WTC11 (cell line): ENCODE measurements at regions not wholly inside any gene's neighbourhood (a gene's known extent, or its start where the extent isn't known, plus 50 kb on each side); places are given as distances from the start of the nearest gene placed in this dataset.

Experiments
- ATAC-seq: fragments of 200-7000 bp; cut with Tn5 transposase; 2 replicates; pipeline ENCODE4 v1.10.0; 2021; ENCODE audit warnings: mild to moderate bottlenecking, moderate library complexity
- CTCF ChIA-PET: fragments of 300-600 bp; sonication (Branson Sonifier 250); formaldehyde crosslinking; loops from one replicate; lab custom pipeline; 2021; ENCODE audit warnings: antibody characterized with exemption; lab: Charles Lee
- POLR2A ChIA-PET: fragments of 350-600 bp; sonication (Branson Sonifier 250); formaldehyde crosslinking; loops from one replicate; lab custom pipeline; 2021; ENCODE audit warnings: antibody characterized with exemption; lab: Charles Lee
- DNase-seq: peaks from one replicate; pipeline ENCODE4 v3.0.0; 2021; ENCODE audit warnings: low spot score
- H3K27ac Mint-ChIP-seq: 2 replicates; pipeline ENCODE4 v1.8.0; 2021; ENCODE audit warnings: mixed read lengths
- H3K27me3 Mint-ChIP-seq: 2 replicates; pipeline ENCODE4 v1.8.0; 2021; ENCODE audit warnings: low read depth, mild to moderate bottlenecking, moderate library complexity, mixed read lengths
- H3K36me3 Mint-ChIP-seq: 2 replicates; pipeline ENCODE4 v1.8.0; 2021; ENCODE audit warnings: mixed read lengths
- H3K4me1 Mint-ChIP-seq: 2 replicates; pipeline ENCODE4 v1.8.0; 2022; ENCODE audit warnings: mixed read lengths
- H3K4me3 Mint-ChIP-seq: 2 replicates; pipeline ENCODE4 v1.8.0; 2021; ENCODE audit warnings: mild to moderate bottlenecking, moderate library complexity, mixed read lengths
- H3K9me3 Mint-ChIP-seq: 2 replicates; pipeline ENCODE4 v1.8.0; 2021; ENCODE audit warnings: mixed read lengths
- ARID4B ChIP-seq: sonication (generic); formaldehyde crosslinking; IDR thresholded peaks from 2 replicates; pipeline ENCODE4 v1.8.0; 2023; ENCODE audit warnings: missing genetic modification reagents, mild to moderate bottlenecking, borderline replicate concordance
- ATF6 ChIP-seq: sonication (generic); formaldehyde crosslinking; IDR thresholded peaks from 2 replicates; pipeline ENCODE4 v1.8.1; 2023; ENCODE audit warnings: mild to moderate bottlenecking, missing genetic modification reagents
- CTCF ChIP-seq: fragments of 200-600 bp; IDR thresholded peaks from 2 replicates; pipeline ENCODE4 v1.8.0; 2022; ENCODE audit warnings: antibody characterized with exemption
- E2F4 ChIP-seq: sonication (generic); formaldehyde crosslinking; IDR thresholded peaks from 2 replicates; pipeline ENCODE4 v1.8.1; 2022; ENCODE audit warnings: low read depth, mild to moderate bottlenecking, moderate library complexity, missing genetic modification reagents, borderline replicate concordance
- E2F5 ChIP-seq: sonication (generic); formaldehyde crosslinking; IDR thresholded peaks from 2 replicates; pipeline ENCODE4 v1.8.1; 2022; ENCODE audit warnings: mild to moderate bottlenecking, moderate library complexity, missing genetic modification reagents
- FOXK1 ChIP-seq: sonication (generic); formaldehyde crosslinking; IDR thresholded peaks from 2 replicates; pipeline ENCODE4 v1.8.0; 2022; ENCODE audit warnings: mild to moderate bottlenecking, moderate library complexity, missing genetic modification reagents
- GABPB1 ChIP-seq: sonication (generic); formaldehyde crosslinking; IDR thresholded peaks from 2 replicates; pipeline ENCODE4 v1.8.1; 2023; ENCODE audit warnings: mild to moderate bottlenecking, missing genetic modification reagents
- GTF2I ChIP-seq: fragments of 250-450 bp; sonication (Bioruptor Pico); conservative IDR thresholded peaks from 2 replicates; pipeline ENCODE4 v1.4.0; 2021; ENCODE audit warnings: mild to moderate bottlenecking
- IRF2 ChIP-seq: sonication (generic); formaldehyde crosslinking; IDR thresholded peaks from 2 replicates; pipeline ENCODE4 v1.8.0; 2022; ENCODE audit warnings: low read depth, missing genetic modification reagents, borderline replicate concordance
- NFATC4 ChIP-seq: fragments of 250-450 bp; sonication (Bioruptor Pico); IDR thresholded peaks from 2 replicates; pipeline ENCODE4 v1.9.0; 2021; ENCODE audit warnings: mild to moderate bottlenecking
- NFYB ChIP-seq: sonication (generic); formaldehyde crosslinking; conservative IDR thresholded peaks from 2 replicates; pipeline ENCODE4 v1.8.0; 2022; ENCODE audit warnings: low read depth, missing genetic modification reagents
- OVOL2 ChIP-seq: fragments of 250-450 bp; sonication (Bioruptor Pico); IDR thresholded peaks from 2 replicates; pipeline ENCODE4 v1.9.0; 2021; ENCODE audit warnings: mild to moderate bottlenecking, borderline replicate concordance
- PRRX2 ChIP-seq: fragments of 250-450 bp; sonication (Bioruptor Pico); IDR thresholded peaks from 2 replicates; pipeline ENCODE4 v1.8.0; 2021; ENCODE audit warnings: mild to moderate bottlenecking
- ZBTB21 ChIP-seq: sonication (generic); formaldehyde crosslinking; IDR thresholded peaks from 2 replicates; pipeline ENCODE4 v1.8.1; 2023; ENCODE audit warnings: mild to moderate bottlenecking, missing genetic modification reagents, borderline replicate concordance
- ZNF138 ChIP-seq: sonication (generic); formaldehyde crosslinking; conservative IDR thresholded peaks from 2 replicates; pipeline ENCODE4 v1.8.1; 2022; ENCODE audit warnings: mild to moderate bottlenecking, moderate library complexity, missing genetic modification reagents
- ZNF232 ChIP-seq: sonication (generic); formaldehyde crosslinking; IDR thresholded peaks from 2 replicates; pipeline ENCODE4 v1.8.0; 2022; ENCODE audit warnings: mild to moderate bottlenecking, missing genetic modification reagents
- ZNF281 ChIP-seq: sonication (generic); formaldehyde crosslinking; IDR thresholded peaks from 2 replicates; pipeline ENCODE4 v1.8.0; 2023; ENCODE audit warnings: mild to moderate bottlenecking, missing genetic modification reagents
- ZNF317 ChIP-seq: sonication (generic); formaldehyde crosslinking; IDR thresholded peaks from 2 replicates; pipeline ENCODE4 v1.8.1; 2023; ENCODE audit warnings: low read depth, mild to moderate bottlenecking, moderate library complexity, missing genetic modification reagents, borderline replicate concordance
- ZNF423 ChIP-seq: fragments of 250-450 bp; sonication (Bioruptor Pico); IDR thresholded peaks from 2 replicates; pipeline ENCODE4 v2.1.2; 2022; ENCODE audit warnings: mild to moderate bottlenecking, moderate library complexity

GRCh38 chr2:216942465-216942864, 82.6 kb upstream of the TNP1 start (continued):
- TF ChIP-seq OVOL2 (CRISPR knock-in tag) (no peak), ARID4B (CRISPR knock-in tag) (no peak)

- Mint-ChIP-seq H3K9me3 (peaks cover 17% of the 10 kb centered on the region), H3K27ac (no peak overlapping the region), H3K4me1 (no peaks in the 10 kb centered on the region), H3K27me3 (no peaks in the 10 kb centered on the region), H3K36me3 (no peaks in the 10 kb centered on the region), H3K4me3 (no peak overlapping the region)
- ATAC-seq (no peak), DNase-seq (no peak)
- CTCF ChIA-PET, result no interaction called here
- TF ChIP-seq E2F4 (CRISPR knock-in tag) (no peak), ZNF232 (CRISPR knock-in tag) (no peak), ZNF317 (CRISPR knock-in tag) (no peak), ATF6 (CRISPR knock-in tag) (no peak), FOXK1 (CRISPR knock-in tag) (no peak), GTF2I (CRISPR knock-in tag) (no peak), ZNF423 (CRISPR knock-in tag) (no peak), ZBTB21 (CRISPR knock-in tag) (no peak), IRF2 (no peak), GABPB1 (no peak), PRRX2 (CRISPR knock-in tag) (no peak)
- POLR2A ChIA-PET, result no interaction called here
These were observed 82.2 kb upstream of the TNP1 start for GRCh38 chr2:216942016-216942415.

GRCh38 chr2:216936954-216937357, 77.1 kb upstream of the TNP1 start:
- H3K27me3 Mint-ChIP-seq, result no peaks in the 10 kb centered on the region
- no peak overlapping the region for H3K27ac Mint-ChIP-seq
- CTCF ChIA-PET, result no interaction called here
- H3K4me3 Mint-ChIP-seq, result no peak overlapping the region
- ATAC-seq (no peak), DNase-seq (no peak)
- POLR2A ChIA-PET, result no interaction called here
- peaks cover 14% of the 10 kb centered on the region for H3K9me3 Mint-ChIP-seq
- H3K4me1 Mint-ChIP-seq, result peaks cover 10% of the 10 kb centered on the region
- no peaks in the 10 kb centered on the region for H3K36me3 Mint-ChIP-seq
- TF ChIP-seq NFYB (CRISPR knock-in tag) (no peak), ATF6 (CRISPR knock-in tag) (no peak), ZNF281 (CRISPR knock-in tag) (no peak), E2F5 (no peak), NFATC4 (CRISPR knock-in tag) (no peak), ZNF138 (no peak), CTCF (no peak)
